DMS 273 (cell line): ENCODE measurements at regions not wholly inside any gene's neighbourhood (a gene's known extent, or its start where the extent isn't known, plus 50 kb on each side); places are given as distances from the start of the nearest gene placed in this dataset.

Experiments used
- DNase-seq: peaks from one replicate; lab custom pipeline; 2025; ENCODE audit not compliant: unreplicated experiment; lab: John Stamatoyannopoulos, UW

DNA sequence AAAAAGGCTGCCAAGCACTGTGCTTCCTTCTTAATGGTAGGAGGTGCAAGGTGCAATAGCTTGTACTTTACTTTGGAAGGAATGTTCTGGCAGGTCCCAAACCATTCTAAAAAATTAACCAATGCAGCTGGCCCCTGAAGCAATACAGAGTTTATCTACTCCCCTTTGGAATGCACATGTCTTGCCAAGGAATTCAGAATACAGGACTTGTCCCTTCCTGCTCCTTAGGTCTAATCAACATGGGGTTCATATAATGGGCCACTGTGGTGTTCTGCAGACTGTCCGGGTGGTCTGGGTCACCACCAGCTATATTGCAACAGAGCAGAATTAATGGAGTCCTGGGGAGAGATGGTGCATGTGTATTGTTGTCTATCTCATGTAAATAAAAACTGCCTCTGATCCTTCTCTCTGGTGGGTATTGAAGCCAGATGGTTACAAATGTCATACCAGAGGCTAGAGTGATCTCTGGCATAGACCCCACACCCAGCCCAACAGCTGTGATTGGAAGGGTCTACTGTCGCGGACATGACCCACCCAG lies 112.8 kb downstream of the RIPK4 start:
- DNase-seq, result no peak

DNA sequence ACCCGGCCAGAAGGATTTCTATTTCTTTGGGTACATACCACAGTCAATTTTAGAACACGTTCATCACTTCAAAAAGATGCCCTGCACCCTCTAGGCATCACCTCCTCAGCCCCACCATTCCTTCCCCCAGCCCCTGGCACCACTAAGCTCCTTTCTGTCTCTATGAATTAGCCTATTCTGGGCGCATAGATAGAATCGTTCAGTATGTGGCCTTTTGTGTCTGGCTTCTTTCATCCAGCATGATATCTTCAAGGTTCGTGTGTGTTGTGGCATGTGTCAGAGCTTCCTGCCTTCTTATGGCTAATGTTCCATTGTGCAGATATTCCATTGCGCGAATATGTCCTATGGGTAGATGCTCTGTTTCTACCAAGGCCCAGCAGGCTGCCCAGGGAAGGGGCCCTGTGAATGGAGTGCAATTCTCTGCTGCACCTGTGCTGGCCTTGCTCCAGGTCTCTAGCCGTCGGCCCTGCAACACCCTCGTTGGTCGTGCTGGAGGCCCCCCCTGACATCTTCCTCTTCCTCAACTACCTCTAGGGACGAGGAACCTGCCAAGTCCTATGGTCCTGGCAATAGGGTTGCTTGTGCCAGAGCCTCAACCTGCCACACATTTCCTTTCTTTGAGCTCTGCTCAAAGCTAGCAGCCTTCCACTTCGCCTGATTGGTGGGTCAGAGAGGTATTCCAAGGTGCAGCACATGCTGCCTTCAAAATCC lies 113.5 kb downstream of the RIPK4 start:
- DNase-seq, result no peak

DNA sequence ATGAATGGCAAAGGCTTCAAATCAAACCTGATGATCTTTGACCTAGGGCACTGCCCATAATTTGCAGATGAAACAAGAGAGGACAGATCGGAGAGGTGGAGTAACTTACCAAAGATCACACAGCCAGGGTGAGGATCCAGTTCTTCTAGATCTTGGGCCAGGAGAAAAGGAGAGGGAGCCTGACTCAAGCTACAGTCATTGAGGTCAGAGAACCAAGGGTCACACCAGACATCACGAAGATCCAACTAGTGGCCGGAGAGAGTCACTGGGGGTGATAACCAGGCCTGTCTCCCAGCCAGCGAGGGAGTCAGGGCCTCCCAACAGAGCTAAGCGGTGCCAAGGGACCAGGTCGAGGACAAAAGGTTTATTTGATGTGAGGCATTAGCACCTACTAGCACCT lies 115.0 kb downstream of the RIPK4 start:
- DNase-seq, result no peak

DNA sequence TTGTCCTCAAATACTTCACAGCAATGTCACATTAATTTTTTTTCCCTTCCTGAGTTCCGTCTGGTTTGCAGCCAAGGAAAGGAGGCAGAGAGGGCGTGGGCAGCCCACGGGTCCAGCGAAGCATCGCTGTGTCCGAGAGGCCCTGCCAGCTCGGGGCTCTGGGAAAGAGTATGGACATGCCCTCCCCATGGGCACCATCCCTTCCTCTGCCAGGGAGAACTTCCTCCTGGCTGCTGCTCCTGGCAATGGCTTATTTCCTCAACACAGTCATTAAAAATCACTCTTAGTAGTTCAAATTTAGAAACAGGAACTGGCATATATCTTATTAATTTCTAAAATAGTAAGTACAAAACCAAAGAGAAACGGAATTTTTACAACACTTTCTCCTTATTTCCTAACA lies 115.4 kb downstream of the RIPK4 start:
- DNase-seq, result no peak

DNA sequence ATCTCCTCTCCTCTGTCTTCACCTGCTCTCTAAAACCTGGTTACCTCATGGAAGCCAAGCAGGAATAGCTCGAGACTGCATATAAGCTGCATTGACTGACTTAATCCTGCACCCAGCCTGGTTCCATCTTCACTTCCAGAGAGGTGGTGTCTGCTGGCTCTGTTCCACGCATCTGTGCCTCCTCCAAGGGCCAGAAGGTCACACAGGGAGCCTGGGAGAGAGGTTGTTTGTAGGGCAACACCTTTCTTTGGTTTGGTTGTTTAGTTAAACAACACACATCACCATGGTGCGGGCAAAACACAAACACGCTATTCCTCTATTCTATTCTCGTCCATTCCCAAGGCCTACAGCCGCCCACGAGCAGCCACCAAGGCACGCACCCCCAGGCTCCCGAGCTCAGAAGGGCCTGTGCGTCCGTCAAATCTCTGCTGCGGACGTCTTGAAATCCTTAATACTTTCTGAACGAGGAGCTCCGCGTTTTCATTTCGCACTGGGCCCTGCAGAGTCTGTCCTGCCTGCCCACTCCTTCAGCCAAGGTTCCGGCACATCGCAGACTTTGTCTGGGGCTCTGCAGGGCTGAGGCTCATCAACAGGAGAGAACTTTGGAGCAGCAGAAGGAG lies 116.2 kb downstream of the RIPK4 start:
- no peak for DNase-seq

DNA sequence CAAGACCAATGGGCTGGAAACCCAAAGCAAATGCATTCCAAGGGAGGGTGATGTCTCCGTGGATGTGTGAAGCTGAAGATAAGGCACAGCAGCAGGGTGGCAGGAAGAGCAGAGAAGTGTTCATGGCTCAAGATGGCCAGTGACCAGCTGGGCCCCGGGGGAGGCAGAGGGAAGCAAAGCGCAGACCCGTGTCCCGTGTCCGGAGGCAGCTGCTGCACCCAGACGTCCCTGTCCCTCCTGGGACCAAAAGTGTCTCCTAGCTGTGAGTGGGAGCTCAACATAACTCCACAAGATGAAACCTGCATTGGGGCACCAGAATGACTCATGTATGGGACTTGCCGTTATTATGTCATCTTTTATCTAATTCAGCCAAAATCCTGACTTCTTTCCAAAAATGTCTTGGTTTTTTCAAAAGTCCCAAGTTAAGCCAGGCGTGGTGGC lies 118.2 kb downstream of the RIPK4 start:
- no peak for DNase-seq

DNA sequence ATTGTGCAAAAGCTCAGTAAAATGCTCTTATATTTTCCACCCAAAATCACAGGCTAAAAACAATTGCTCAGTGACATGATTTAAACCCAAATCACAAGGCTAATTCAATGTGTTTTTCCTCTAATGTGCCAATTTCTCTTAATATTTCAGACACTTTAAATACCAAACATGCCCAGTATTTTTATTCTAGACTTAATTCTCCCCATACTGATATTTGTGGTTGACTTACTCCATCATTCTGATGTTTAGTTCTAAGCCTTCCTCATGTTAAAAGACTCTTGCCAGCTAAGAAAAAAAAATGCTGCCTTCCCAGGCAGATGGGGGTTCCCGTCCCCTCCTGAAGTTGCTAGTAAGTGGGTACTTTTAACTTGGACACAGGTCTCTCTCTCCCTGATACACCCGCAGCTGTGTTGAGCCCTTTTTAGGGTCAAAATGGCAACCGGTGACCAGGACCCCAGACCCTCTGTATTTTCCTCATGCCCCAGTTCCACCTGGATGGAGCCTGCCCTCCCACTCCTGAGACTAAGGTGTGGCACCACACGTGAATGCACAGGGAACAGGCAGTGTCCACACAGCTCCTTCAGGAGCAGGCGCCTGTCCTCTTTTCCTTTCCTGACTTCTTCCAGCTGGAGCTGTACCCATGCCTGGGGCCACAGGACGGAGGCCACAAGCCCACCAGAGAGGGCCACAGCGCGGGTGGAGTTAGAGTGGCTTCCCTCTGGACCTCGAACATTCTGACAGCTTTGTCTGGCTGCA lies 118.9 kb downstream of the RIPK4 start:
- no peak for DNase-seq

DNA sequence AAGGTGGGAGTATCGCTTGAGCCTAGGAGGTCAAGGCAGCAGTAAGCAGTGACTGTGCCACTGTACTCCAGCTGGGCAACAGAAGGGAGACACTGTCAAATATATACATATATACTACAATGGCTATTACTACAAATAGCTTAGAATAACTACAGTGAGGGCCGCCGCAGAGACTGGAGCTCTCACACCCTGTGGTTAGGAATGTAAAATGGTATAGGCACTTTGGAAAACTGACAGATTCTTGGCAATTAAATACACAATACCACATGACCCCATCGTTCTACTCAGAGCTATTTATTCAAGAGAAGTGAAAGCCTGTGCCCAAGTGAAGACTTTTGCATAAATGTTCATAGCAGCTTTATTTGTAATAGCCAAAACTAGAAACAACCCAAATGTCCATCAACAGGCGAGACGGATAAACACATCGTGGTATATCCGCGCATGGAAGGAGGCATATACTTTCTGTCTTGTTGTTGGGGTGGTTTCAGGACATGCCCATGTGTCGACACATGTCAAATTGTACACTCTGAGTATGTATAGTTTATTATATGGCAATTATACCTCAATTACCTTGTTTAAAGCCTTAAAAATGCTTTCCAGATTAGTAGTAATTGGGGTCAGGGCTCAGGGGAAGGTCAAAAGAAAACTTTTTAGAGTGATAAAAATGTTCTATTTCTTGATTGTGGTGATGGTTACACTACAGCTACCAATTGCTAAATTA lies 123.4 kb downstream of the RIPK4 start:
- no peak for DNase-seq

DNA sequence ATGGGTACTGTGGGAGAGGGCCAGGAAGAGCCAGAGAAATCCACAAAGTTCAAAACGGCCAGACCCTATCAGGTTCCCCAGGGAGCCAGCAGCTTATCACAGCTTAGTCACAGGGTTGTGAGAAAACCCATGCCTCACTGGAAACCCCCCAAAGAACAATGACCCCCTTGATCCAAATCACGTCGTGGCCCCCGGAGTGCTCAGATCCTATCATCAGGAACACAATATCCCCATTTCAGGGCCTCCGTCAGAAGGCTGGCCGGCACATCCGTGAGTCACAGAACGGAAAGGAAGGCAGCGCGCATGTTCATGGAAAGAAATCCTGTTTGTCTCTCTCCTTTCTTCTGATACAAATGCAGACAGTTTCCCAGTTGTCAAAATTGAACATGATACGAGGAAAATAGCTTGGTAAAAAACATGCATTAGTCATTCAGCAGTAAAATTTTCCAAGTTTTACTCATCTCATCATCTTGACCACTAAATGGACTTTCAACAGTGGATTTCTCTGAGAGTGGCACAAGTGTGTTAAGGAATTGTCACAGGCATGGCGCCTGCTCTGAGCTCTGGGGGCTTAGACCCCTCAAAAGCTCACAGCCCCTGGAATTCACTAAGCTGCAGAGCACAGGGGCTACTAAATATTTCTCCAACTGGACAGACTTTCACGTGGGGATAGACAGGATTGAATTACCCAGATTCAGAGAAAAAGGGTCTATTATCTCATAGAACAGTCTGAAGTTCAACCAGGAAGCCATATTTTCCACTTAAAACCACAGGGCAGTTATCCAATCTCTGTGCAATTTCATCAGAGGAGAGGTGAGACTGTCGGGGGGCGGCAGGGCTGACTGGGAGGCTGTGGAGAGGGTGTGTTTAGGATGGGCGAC lies 124.8 kb downstream of the RIPK4 start:
- DNase-seq, result no peak

DNA sequence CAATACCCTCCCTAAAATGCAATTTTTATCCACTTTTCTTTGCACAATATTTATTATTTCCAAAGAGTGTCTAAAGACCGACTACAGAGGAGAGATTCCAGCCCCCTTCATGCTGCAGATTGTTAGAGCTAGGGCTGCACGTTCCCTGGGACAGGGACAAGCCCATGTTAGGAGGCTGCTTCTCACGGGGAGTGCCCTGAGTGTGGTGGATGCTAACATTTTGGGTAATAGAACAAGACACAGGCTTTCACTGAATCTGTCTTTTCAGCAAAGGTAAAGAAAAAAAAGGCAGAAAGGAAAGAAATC lies 125.4 kb downstream of the RIPK4 start:
- no peak for DNase-seq

DNA sequence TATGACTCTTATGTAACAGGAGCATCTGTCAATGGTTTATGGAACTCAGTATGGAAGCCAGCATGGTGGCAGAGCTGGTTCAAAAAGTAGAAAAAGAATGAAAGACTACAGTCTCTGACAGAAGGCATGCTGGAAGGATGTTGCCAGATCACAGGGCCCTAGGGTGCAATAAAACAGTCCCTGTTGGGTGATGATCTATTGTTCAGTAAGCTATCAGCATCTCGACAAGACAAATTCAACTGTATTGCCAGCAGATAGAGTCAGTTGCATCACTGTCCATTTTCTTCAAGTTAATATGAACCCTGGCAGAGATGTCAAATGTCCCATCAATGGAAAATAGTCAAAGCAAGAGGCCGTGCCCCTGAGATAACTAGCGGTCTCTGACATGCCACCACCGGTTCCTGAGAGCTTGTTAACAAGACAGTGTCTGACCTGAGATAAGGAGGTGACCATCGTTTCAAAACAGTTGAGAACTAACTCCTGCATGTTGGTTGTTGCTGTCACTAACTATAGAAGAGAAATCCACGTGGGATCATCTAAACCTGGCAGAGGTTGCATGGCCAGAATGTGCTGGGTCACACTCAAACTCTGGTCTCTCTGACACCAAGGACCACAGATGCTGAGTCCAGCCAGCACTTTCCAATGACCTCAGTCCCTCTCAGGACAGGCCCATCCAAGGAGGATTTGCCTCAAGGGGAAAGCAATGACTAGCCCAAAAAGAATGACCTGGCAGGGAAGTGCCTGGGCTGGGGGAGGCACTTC lies 125.9 kb downstream of the RIPK4 start:
- DNase-seq, result no peak

DNA sequence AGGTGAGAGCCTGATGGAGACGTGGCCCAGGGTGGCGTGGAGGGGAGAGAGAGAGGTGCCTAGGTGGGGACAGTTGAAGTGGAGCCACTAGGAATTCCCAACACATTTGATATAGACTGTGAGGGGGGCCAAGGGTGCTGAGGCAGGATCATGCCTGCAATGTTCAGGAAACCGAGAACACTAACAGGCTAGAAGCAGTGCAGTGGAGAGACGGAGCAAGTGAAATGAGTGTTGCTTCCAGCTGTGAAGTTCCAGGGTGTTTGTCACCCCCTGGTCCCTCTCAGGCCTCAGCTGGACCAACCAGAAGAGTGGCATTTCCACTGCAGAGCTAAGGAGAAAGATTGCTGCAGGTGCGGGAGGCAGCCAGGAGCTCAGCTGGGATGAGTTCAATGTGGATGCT lies 127.1 kb downstream of the RIPK4 start:
- no peak for DNase-seq

DNA sequence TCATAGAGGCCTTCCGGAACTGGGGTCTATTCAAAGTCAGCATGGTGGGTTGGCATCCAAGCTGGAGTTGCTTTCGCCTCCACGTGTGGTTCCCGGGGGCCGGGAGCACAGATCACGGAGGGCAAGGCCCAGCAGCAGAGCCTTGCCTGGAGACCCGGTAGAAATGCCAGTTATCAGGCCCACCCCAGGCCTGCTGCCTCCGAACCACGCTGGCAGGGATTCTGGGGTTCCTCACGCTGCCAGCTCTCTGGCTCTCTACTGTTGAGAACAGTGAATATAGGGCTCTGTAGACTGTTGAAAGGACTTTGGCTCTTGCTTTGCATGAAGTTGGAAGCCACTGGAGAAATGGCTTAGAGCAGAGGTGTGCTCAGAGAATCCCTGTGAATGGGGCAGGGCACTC lies 127.5 kb downstream of the RIPK4 start:
- DNase-seq, result no peak

DNA sequence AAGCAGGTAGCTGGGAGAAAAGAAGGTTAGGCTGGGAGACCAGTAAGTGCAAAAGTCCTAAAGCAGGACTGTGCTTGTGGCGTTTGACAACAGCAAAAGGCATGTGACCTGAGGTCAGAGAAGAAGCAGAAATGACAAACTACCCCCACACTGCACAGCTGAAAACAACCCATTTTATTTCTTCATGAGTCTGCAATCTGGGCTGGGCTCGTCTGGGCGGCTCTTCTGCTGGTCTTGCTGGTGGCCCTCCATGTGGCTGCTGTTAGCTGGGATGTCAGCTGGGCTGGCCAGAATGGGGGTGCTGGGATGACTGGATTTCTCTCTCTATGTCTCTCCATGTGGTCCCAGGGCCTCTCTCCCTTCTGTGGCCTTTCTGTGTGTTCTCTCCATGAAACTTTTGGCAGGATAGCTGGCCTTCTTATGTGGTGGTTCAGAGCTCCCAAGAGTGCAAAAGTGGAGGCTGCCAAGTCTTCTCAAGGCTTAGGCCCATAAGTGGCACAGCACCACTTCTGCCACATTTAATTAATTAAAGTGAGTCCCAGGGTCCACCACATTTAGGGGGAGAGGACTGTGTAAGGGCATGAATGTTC lies 128.6 kb downstream of the RIPK4 start:
- no peak for DNase-seq

DNA sequence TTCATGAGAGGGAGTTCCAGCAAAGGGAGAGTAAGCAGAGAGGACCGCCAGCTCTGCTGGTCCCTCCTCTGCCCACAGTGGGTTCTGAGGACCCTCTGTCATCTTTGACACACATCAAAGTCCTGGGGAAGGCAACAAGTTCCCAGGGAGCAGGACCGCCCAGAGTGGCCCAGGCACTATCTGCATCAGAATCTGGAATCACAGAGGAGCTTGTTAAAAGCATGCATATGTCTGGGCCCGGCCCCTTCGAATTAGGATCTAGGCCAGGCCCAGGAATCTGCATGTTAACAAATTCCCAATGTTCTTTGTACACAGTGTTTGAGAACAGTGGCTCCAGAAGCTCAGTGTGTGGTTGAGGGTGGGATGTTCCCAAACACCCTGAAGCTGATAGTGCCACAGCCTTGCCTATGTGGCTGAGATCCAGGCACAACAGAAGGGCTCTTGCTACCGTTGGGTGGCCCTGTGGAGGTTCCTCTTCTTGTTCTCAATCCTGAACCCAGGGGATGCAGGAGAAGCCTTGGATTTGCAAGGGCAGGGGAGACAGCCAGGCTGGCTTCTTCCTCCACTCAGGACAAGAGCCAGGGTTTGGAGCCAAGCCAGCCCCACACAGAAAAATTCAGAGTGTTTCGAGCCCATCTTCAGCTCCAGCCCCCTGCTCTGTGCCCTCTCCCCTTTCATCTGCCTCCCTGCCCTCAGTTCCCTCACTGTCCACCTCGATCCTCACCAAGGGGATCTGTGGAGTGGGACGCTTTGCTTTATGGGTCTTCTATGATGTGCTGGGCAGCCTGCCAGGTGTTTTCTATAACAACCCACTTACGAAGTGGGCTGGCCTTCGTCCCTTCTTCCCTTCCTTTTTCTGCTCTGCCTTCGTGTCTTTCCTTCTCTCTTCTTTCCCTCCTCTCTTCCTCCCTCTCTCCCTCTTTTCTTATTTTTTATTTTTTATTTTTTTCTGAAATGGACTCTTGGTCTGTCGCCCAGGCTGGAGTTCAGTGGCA lies 129.0 kb upstream of the TMPRSS2 start:
- DNase-seq, result peak; percentile 4

DNA sequence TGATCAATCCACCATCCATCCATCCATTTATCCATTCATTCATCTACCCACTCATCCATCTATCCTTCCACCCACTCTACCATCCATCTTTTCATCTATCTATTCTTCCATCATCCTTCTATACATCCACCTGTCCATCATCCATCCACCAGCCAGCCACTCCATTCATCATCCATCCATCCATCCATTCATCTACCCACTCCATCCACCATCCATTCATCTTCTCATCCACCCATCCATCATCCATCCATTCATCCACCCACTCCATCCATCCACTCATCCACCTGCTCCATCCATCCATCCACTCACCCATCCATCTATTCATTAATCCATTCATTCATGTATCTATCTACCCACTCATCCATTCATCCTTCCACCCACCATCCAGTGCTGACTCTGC lies 127.9 kb upstream of the TMPRSS2 start:
- DNase-seq, result no peak

DNA sequence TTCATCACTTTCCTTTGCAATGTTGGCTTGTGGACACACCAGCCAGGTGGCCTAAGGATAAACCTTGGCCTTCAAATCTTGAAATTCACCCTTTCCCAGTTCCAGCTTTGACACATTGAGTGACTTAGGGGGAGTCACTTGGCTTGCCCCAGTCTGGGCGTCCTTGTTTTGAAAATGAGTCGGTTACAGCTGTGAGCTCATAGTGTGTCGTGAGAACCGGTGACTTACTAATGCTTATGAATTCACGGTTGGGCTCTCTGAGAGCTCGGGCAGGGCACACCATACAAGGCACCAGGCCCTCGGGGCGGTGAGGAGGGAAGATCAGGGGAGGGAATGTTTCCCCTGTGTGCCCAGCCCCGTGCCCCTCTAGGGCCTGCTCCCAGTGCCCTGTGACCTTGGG lies 126.9 kb upstream of the TMPRSS2 start:
- DNase-seq, result no peak

DNA sequence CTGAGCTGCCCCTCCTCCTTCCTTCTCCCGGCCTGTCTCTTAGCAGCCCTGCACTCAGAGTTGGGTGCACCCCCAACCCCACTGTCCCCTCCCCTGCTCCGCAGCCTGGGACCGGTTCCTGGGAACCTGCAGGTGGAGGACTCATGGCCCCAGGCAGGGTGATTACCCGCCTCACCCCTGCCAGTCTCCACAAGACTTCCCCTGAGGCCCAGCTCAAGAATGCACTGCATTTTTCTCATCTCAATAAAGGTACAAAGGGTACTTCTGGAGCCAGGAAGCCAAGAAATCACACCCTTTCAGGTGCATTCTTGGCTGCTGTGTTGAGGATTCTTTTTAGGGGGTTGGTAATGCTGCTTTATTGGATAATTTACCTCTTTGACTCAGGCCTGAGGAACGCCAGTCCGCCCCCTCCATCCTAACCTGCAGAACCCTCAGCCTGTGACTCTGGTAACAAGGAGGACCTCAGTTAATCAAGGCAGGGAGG lies 126.3 kb upstream of the TMPRSS2 start:
- no peak for DNase-seq
